GM12878 (cell line): ENCODE measurements at regions not wholly inside any gene's neighbourhood (a gene's known extent, or its start where the extent isn't known, plus 50 kb on each side); places are given as distances from the start of the nearest gene placed in this dataset.

Source experiments
- CTCF ChIP-seq, 3 experiments: IDR thresholded peaks in 2 of 3; conservative IDR thresholded peaks in 1 of 3; 2 replicates each; pipeline ENCODE4 v1.5.1; 2011; ENCODE audit warnings: low read depth in 3 of 3, low read length in 3 of 3, mild to moderate bottlenecking in 3 of 3, control low read depth in 2 of 3, moderate library complexity in 2 of 3, inconsistent platforms in 1 of 3, mixed read lengths in 1 of 3; ENCODE audit not compliant: control insufficient read depth in 2 of 3, insufficient read depth in 1 of 3; ENCODE audit errors: extremely low read depth in 1 of 3
- E2F8 ChIP-seq: fragments of 450-650 bp; IDR thresholded peaks from 2 replicates; pipeline ENCODE4 v1.6.1; 2018; ENCODE audit warnings: mild to moderate bottlenecking, low read depth, moderate library complexity; ENCODE audit not compliant: partially characterized antibody
- EZH2 ChIP-seq: IDR thresholded peaks from 2 replicates; pipeline ENCODE4 v1.6.1; 2012; ENCODE audit warnings: low read depth, mild to moderate bottlenecking, control low read depth, inconsistent platforms, low read length, borderline replicate concordance; ENCODE audit not compliant: control insufficient read depth
- HDGF ChIP-seq: fragments of 450-650 bp; IDR thresholded peaks from 2 replicates; pipeline ENCODE4 v1.6.1; 2016; ENCODE audit warnings: antibody characterized with exemption
- MAX ChIP-seq: IDR thresholded peaks from 2 replicates; pipeline ENCODE4 v1.6.1; 2012; ENCODE audit warnings: low read depth, low read length, improper control_type of control experiment
- MEF2A ChIP-seq: IDR thresholded peaks from 2 replicates; pipeline ENCODE4 v1.6.1; 2011; ENCODE audit warnings: low read depth, mild to moderate bottlenecking, low read length, moderate library complexity; ENCODE audit not compliant: insufficient read depth
- POLR2AphosphoS5 ChIP-seq: IDR thresholded peaks from 2 replicates; pipeline ENCODE4 v1.6.1; 2011; ENCODE audit warnings: mild to moderate bottlenecking, low read length, inconsistent platforms
- REST ChIP-seq: IDR thresholded peaks from 2 replicates; pipeline ENCODE4 v1.6.1; 2012; ENCODE audit warnings: mild to moderate bottlenecking, low read depth, low read length
- ZBED1 ChIP-seq: IDR thresholded peaks from 2 replicates; pipeline ENCODE4 v1.6.1; 2016; ENCODE audit warnings: borderline replicate concordance
- ZBTB40 ChIP-seq: fragments of 450-650 bp; IDR thresholded peaks from 2 replicates; pipeline ENCODE4 v1.6.1; 2016; ENCODE audit warnings: mild to moderate bottlenecking, moderate library complexity, borderline replicate concordance
- ZNF274 ChIP-seq: IDR thresholded peaks from one replicate; pipeline ENCODE4 v1.8.0; 2011; ENCODE audit not compliant: insufficient read length, insufficient read depth

GRCh38 chr2:174682578-174683391 lies 81.5 kb downstream of the CHRNA1 start:
- TF ChIP-seq POLR2AphosphoS5 (no peak), ZBED1 (no peak), ZNF274 (no peak), REST (no peak), CTCF (IDR thresholded peaks at IDR 0.05 in 2 of 3, conservative IDR thresholded peaks at IDR 0.05 in 1 of 3; ENCODE audit: control insufficient read depth in 2 of 3, extremely low read depth in 1 of 3, insufficient read depth in 1 of 3, low read depth in 3 of 3, low read length in 3 of 3) (no peak), MAX (peak; percentile 56; the same call in 1 of the 2 replicates), E2F8 (no peak), MEF2A (no peak), HDGF (no peak), EZH2 (no peak), ZBTB40 (no peak)
